ENCODE measurements at regions not wholly inside any gene's neighbourhood (a gene's known extent, or its start where the extent isn't known, plus 50 kb on each side); places are given as distances from the start of the nearest gene placed in this dataset.
A peak's percentile ranks its signal among the peaks of the same experiment; 100 is the strongest.
"Not testable (repeated sequence)": the region's sequence is repeated elsewhere in the genome, so short reads cannot be mapped to it uniquely, and the experiment has no call there.

GRCh38 chr20:26086195-26086594 lies 389.5 kb upstream of the ZNF337 start:
- POLR2A ChIA-PET (ENCODE audit: low non-redundant PET); H3K27ac ChIP-seq; CTCF ChIA-PET; DNase-seq (ENCODE audit: low spot score): not testable (repeated sequence)

- DNase-seq (ENCODE audit: low spot score); CTCF ChIA-PET; POLR2A ChIA-PET (ENCODE audit: low non-redundant PET); H3K27ac ChIP-seq: not testable (repeated sequence)
Measured at GRCh38 chr20:26073972-26074371, 377.3 kb upstream of the ZNF337 start.

- POLR2A ChIA-PET (ENCODE audit: low non-redundant PET); DNase-seq (ENCODE audit: low spot score); H3K27ac ChIP-seq; CTCF ChIA-PET: not testable (repeated sequence)
Measured at GRCh38 chr20:26059324-26059723, 362.7 kb upstream of the ZNF337 start.

- POLR2A ChIA-PET (ENCODE audit: low non-redundant PET); CTCF ChIA-PET; H3K27ac ChIP-seq; DNase-seq (ENCODE audit: low spot score): not testable (repeated sequence)
Measured at GRCh38 chr20:26058446-26058845, 361.8 kb upstream of the ZNF337 start.

- DNase-seq (ENCODE audit: low spot score); CTCF ChIA-PET; POLR2A ChIA-PET (ENCODE audit: low non-redundant PET); H3K27ac ChIP-seq: not testable (repeated sequence)
Measured at GRCh38 chr20:26057135-26057752, 360.6 kb upstream of the ZNF337 start.

- CTCF ChIA-PET; POLR2A ChIA-PET (ENCODE audit: low non-redundant PET); DNase-seq (ENCODE audit: low spot score); H3K27ac ChIP-seq: not testable (repeated sequence)
Measured at GRCh38 chr20:26025792-26026191, 329.1 kb upstream of the ZNF337 start.

GRCh38 chr20:26010942-26011276 lies 314.3 kb upstream of the ZNF337 start:
- peak overlapping the region; percentile 84 for H3K27ac ChIP-seq
- DNase-seq (ENCODE audit: low spot score); CTCF ChIA-PET; POLR2A ChIA-PET (ENCODE audit: low non-redundant PET): not testable (repeated sequence)

GRCh38 chr20:26010224-26010941 lies 313.7 kb upstream of the ZNF337 start:
- DNase-seq (ENCODE audit: low spot score); POLR2A ChIA-PET (ENCODE audit: low non-redundant PET); CTCF ChIA-PET: not testable (repeated sequence)
- peak overlapping the region; percentile 84 for H3K27ac ChIP-seq

GRCh38 chr20:26009402-26010223 lies 313.0 kb upstream of the ZNF337 start:
- peak overlapping the region; percentile 84 for H3K27ac ChIP-seq
- CTCF ChIA-PET; POLR2A ChIA-PET (ENCODE audit: low non-redundant PET): not testable (repeated sequence)
- peak; percentile 69 for DNase-seq (ENCODE audit: low spot score)

GRCh38 chr20:26008026-26008425 lies 311.4 kb upstream of the ZNF337 start:
- CTCF ChIA-PET, result interaction anchor here (0.6 kb wide), 1 partner anchor 326 kb away, joined by 4 read pairs; no protein-coding TSS in a partner anchor
- H3K27ac ChIP-seq; POLR2A ChIA-PET (ENCODE audit: low non-redundant PET); DNase-seq (ENCODE audit: low spot score): not testable (repeated sequence)

GRCh38 chr20:26006164-26006563 lies 309.5 kb upstream of the ZNF337 start:
- CTCF ChIA-PET; H3K27ac ChIP-seq; POLR2A ChIA-PET (ENCODE audit: low non-redundant PET); DNase-seq (ENCODE audit: low spot score): not testable (repeated sequence)

GRCh38 chr20:26003959-26004358 lies 307.3 kb upstream of the ZNF337 start:
- CTCF ChIA-PET; DNase-seq (ENCODE audit: low spot score): not testable (repeated sequence)

GRCh38 chr20:25997367-25998038 lies 300.9 kb upstream of the ZNF337 start:
- H3K27ac ChIP-seq; CTCF ChIA-PET; POLR2A ChIA-PET (ENCODE audit: low non-redundant PET); DNase-seq (ENCODE audit: low spot score): not testable (repeated sequence)

More at GRCh38 chr20:26003959-26004358, 307.3 kb upstream of the ZNF337 start:
- POLR2A ChIA-PET (ENCODE audit: low non-redundant PET); H3K27ac ChIP-seq: not testable (repeated sequence)

All from RWPE1 (cell line).